ENCODE measurements at regions not wholly inside any gene's neighbourhood (a gene's known extent, or its start where the extent isn't known, plus 50 kb on each side); places are given as distances from the start of the nearest gene placed in this dataset.

- H3K4me1 ChIP-seq = no peaks in the 10 kb centered on the region
- no peak overlapping the region for H3K4me3 ChIP-seq
- no peaks in the 10 kb centered on the region for H3K36me3 ChIP-seq
- WGBS, 2 donors = 69 to 74% methylated on average over 2 of the region's 2 CpGs
- H3K27ac ChIP-seq = no peak overlapping the region
- TF ChIP-seq CTCF (IDR thresholded peaks at IDR 0.05) = no peak
- no peak for TF ChIP-seq POLR2A (IDR thresholded peaks at IDR 0.05)
- TF ChIP-seq EP300 (IDR thresholded peaks at IDR 0.05) = no peak
- TF ChIP-seq POLR2AphosphoS5 (IDR thresholded peaks at IDR 0.05) = no peak
- DNase-seq (no peak), ATAC-seq (ENCODE audit: low FRiP score in 2 of 2) (no peak)
- no peaks in the 10 kb centered on the region for H3K9me3 ChIP-seq
- H3K27me3 ChIP-seq = no peaks in the 10 kb centered on the region
These were observed 248.7 kb upstream of the GPR26 start for GRCh38 chr10:123417414-123417813.

GRCh38 chr10:123421461-123421860, 244.7 kb upstream of the GPR26 start:
- H3K36me3 ChIP-seq = no peaks in the 10 kb centered on the region
- 60 to 90% methylated on average over 1 to 2 of the region's 2 CpGs for WGBS, 2 donors
- TF ChIP-seq CTCF (IDR thresholded peaks at IDR 0.05) = no peak
- TF ChIP-seq POLR2A (IDR thresholded peaks at IDR 0.05) = no peak
- no peak for TF ChIP-seq POLR2AphosphoS5 (IDR thresholded peaks at IDR 0.05)
- TF ChIP-seq EP300 (IDR thresholded peaks at IDR 0.05) = no peak
- no peaks in the 10 kb centered on the region for H3K27me3 ChIP-seq
- no peaks in the 10 kb centered on the region for H3K4me1 ChIP-seq
- H3K9me3 ChIP-seq = no peaks in the 10 kb centered on the region
- no peak for DNase-seq
- H3K4me3 ChIP-seq = no peak overlapping the region
- no peak overlapping the region for H3K27ac ChIP-seq
- no peak for ATAC-seq (ENCODE audit: low FRiP score in 2 of 2)

GRCh38 chr10:123422261-123422660, 243.9 kb upstream of the GPR26 start:
- ATAC-seq (ENCODE audit: low FRiP score in 2 of 2) (no peak), DNase-seq (no peak)
- Histone ChIP-seq H3K4me1 (no peaks in the 10 kb centered on the region), H3K4me3 (no peak overlapping the region), H3K9me3 (no peaks in the 10 kb centered on the region), H3K27ac (no peak overlapping the region), H3K27me3 (no peaks in the 10 kb centered on the region), H3K36me3 (no peaks in the 10 kb centered on the region)
- TF ChIP-seq CTCF (IDR thresholded peaks at IDR 0.05) = no peak
- WGBS, 2 donors = 83 to 89% methylated on average over 5 of the region's 5 CpGs

- TF ChIP-seq POLR2A (IDR thresholded peaks at IDR 0.05) (no peak), POLR2AphosphoS5 (IDR thresholded peaks at IDR 0.05) (no peak), EP300 (IDR thresholded peaks at IDR 0.05) (no peak), CTCF (IDR thresholded peaks at IDR 0.05) (no peak)
- Histone ChIP-seq H3K36me3 (no peaks in the 10 kb centered on the region), H3K9me3 (no peaks in the 10 kb centered on the region), H3K4me1 (no peaks in the 10 kb centered on the region), H3K27me3 (no peaks in the 10 kb centered on the region), H3K4me3 (no peak overlapping the region), H3K27ac (no peak overlapping the region)
- DNase-seq = no peak
- WGBS, 2 donors = 90% methylated on average over 6 of the region's 6 CpGs
- no peak for ATAC-seq (ENCODE audit: low FRiP score in 2 of 2)
These were observed 241.6 kb upstream of the GPR26 start for GRCh38 chr10:123424537-123424936.

GRCh38 chr10:123425680-123426079, 240.5 kb upstream of the GPR26 start:
- TF ChIP-seq POLR2AphosphoS5 (IDR thresholded peaks at IDR 0.05) = no peak
- TF ChIP-seq CTCF (IDR thresholded peaks at IDR 0.05) = no peak
- no peak for TF ChIP-seq EP300 (IDR thresholded peaks at IDR 0.05)
- no peak for TF ChIP-seq POLR2A (IDR thresholded peaks at IDR 0.05)
- ATAC-seq (ENCODE audit: low FRiP score in 2 of 2) = no peak
- no peak for DNase-seq
- Histone ChIP-seq H3K27me3 (no peaks in the 10 kb centered on the region), H3K4me1 (no peaks in the 10 kb centered on the region), H3K27ac (no peak overlapping the region), H3K4me3 (no peak overlapping the region), H3K9me3 (no peaks in the 10 kb centered on the region), H3K36me3 (no peaks in the 10 kb centered on the region)
- WGBS, 2 donors = 54 to 73% methylated on average over 6 of the region's 6 CpGs
